ENCODE measurements at regions not wholly inside any gene's neighbourhood (a gene's known extent, or its start where the extent isn't known, plus 50 kb on each side); places are given as distances from the start of the nearest gene placed in this dataset.

- Histone ChIP-seq H3K27me3 (ENCODE audit: insufficient read depth, low read length) (no peaks in the 10 kb centered on the region), H4K5ac (ENCODE audit: insufficient read length, low read depth, low read length) (no peak overlapping the region), H3K18ac (ENCODE audit: insufficient read length, low read depth, low read length) (no peak overlapping the region), H2AK5ac (ENCODE audit: insufficient read length, low read length) (no peak overlapping the region), H2BK15ac (ENCODE audit: low read depth, low read length) (no peak overlapping the region), H3K79me1 (ENCODE audit: insufficient read depth, low read depth, low read length, poor library complexity, severe bottlenecking) (no peaks in the 10 kb centered on the region), H4K20me1 (ENCODE audit: control insufficient read depth, insufficient read depth, insufficient read length) (no peaks in the 10 kb centered on the region), H3K27ac (ENCODE audit: insufficient read length, low read depth, low read length) (no peak overlapping the region), H3K9ac (ENCODE audit: extremely low read depth, insufficient read length, low read length) (no peak overlapping the region), H3K23me2 (ENCODE audit: insufficient read length, low read depth, low read length, poor library complexity, severe bottlenecking) (no peaks in the 10 kb centered on the region), H4K8ac (replicated peaks; ENCODE audit: insufficient read length, low read depth, low read length) (no peak overlapping the region), H3K14ac (ENCODE audit: insufficient read depth, low read length) (no peak overlapping the region), H3K9me3 (ENCODE audit: control insufficient read depth, low read depth, low read length) (no peaks in the 10 kb centered on the region), H3K56ac (ENCODE audit: insufficient read length, low read depth, low read length) (no peak overlapping the region), H3K4me2 (ENCODE audit: insufficient read depth, insufficient read length, low read length) (no peak overlapping the region), H3K79me2 (ENCODE audit: insufficient read depth, low read length) (no peaks in the 10 kb centered on the region), H3K23ac (ENCODE audit: insufficient read length, low read depth, low read length) (no peak overlapping the region), H2AFZ (ENCODE audit: low read length) (no peak overlapping the region), H3K4me1 (ENCODE audit: insufficient read depth, low read length) (no peaks in the 10 kb centered on the region; the same call in 1 of the 2 replicates), H3K4ac (ENCODE audit: low read depth, low read length) (no peak overlapping the region), H2BK20ac (ENCODE audit: low read depth, low read length, poor library complexity, severe bottlenecking) (no peak overlapping the region), H4K91ac (ENCODE audit: insufficient read length, low read depth, low read length) (no peak overlapping the region), H2BK5ac (ENCODE audit: insufficient read length, low read length) (no peak overlapping the region), H2BK120ac (ENCODE audit: low read depth, low read length, poor library complexity, severe bottlenecking) (no peak overlapping the region), H3T11ph (ENCODE audit: low read length) (no peak overlapping the region), H2BK12ac (ENCODE audit: insufficient read length, low read depth, low read length) (no peak overlapping the region)
- peaks cover 10 to 11% of the 10 kb centered on the region in 2 experiments for H3K4me1 Mint-ChIP-seq
- no peak overlapping the region for H3K4me3 Mint-ChIP-seq
- peaks cover 20 to 21% of the 10 kb centered on the region in 2 experiments for H3K9me3 Mint-ChIP-seq
- no CpG with 5 or more reads among the region's 2 CpGs for WGBS (ENCODE audit: extremely low coverage, insufficient read length, low lambda C conversion rate)
- no peak for TF ChIP-seq CTCF (conservative IDR thresholded peaks at IDR 0.05)
- H3K27me3 Mint-ChIP-seq (ENCODE audit: low read depth), result no peaks in the 10 kb centered on the region
- DNase-seq, result no peak
- peaks cover 8 to 21% (median 17%) of the 10 kb centered on the region in 3 experiments for H3K36me3 Mint-ChIP-seq (ENCODE audit: insufficient read depth in 1 of 3, low read depth in 3 of 3)
- no peak overlapping the region for H3K27ac Mint-ChIP-seq
Observed at GRCh38 chr14:71273366-71273765, 366.1 kb downstream of the PCNX1 start.
